GM12878 (cell line): ENCODE measurements at regions not wholly inside any gene's neighbourhood (a gene's known extent, or its start where the extent isn't known, plus 50 kb on each side); places are given as distances from the start of the nearest gene placed in this dataset.

Experiments
- ATAC-seq: fragments of 200-7000 bp; cut with Tn5 transposase; 3 replicates; pipeline ENCODE4 v1.9.1; 2020; ENCODE audit warnings: mild to moderate bottlenecking, moderate library complexity
- BruUV-seq: library from RNA; stranded (reverse); fragments of 400-500 nt; replicated peaks from 2 replicates; lab custom pipeline; 2021; lab: Mats Ljungman, UMichigan
- CTCF ChIA-PET: fragments of 300-600 bp; sonication (Branson Sonifier 250); formaldehyde crosslinking; extraction: SDS; loops from one replicate; lab custom pipeline; 2021; ENCODE audit warnings: inconsistent platforms; lab: Yijun Ruan, JAX
- POLR2A ChIA-PET: fragments of 350-600 bp; formaldehyde crosslinking; extraction: SDS; loops from one replicate; lab custom pipeline; 2021; ENCODE audit warnings: inconsistent platforms; lab: Charles Lee
- RAD21 ChIA-PET: fragments of 300-600 bp; sonication (Branson Sonifier 250); formaldehyde crosslinking; loops from one replicate; lab custom pipeline; 2023; ENCODE audit warnings: antibody characterized with exemption; ENCODE audit not compliant: unreplicated experiment; lab: Charles Lee
- SMC1A ChIA-PET: fragments of 300-600 bp; sonication (Branson Sonifier 250); formaldehyde crosslinking; loops from one replicate; lab custom pipeline; 2023; ENCODE audit not compliant: unreplicated experiment, uncharacterized antibody; lab: Charles Lee
- DNase-seq: peaks from one replicate; pipeline ENCODE4 v3.0.0-alpha.2; 2011; ENCODE audit warnings: low read depth, low spot score
- FAIRE-seq: peaks from 3 replicates; lab custom pipeline; 2011; peaks lifted over from hg19 to GRCh38; lab: Jason Lieb, UNC
- H2AFZ ChIP-seq: 2 replicates; pipeline ENCODE4 v1.6.0; 2011; ENCODE audit warnings: low read depth, low read length, control low read depth; ENCODE audit not compliant: control insufficient read depth
- H3K27ac ChIP-seq: 2 replicates; pipeline ENCODE4 v1.5.1; 2011; ENCODE audit warnings: control low read depth; ENCODE audit not compliant: control insufficient read depth, insufficient read depth
- H3K27me3 ChIP-seq, 2 experiments: replicated peaks in 1 of 2; 2 replicates each; pipeline versions ENCODE4 v1.6.0 to v1.6.1; 2011; ENCODE audit warnings: low read length in 1 of 2; ENCODE audit not compliant: control insufficient read depth in 2 of 2, insufficient read depth in 2 of 2
- H3K36me3 ChIP-seq, 2 experiments: 2 replicates each; pipeline ENCODE4 v1.5.1; 2011; ENCODE audit warnings: low read length in 1 of 2; ENCODE audit not compliant: control insufficient read depth in 2 of 2, insufficient read depth in 2 of 2
- H3K4me1 ChIP-seq: 2 replicates; pipeline ENCODE4 v1.6.1; 2011; ENCODE audit warnings: mild to moderate bottlenecking, low read length, moderate library complexity, mixed read lengths; ENCODE audit not compliant: control insufficient read depth, insufficient read depth
- H3K4me2 ChIP-seq: 2 replicates; pipeline ENCODE4 v1.6.0; 2011; ENCODE audit warnings: control low read depth; ENCODE audit not compliant: control insufficient read depth, insufficient read depth
- H3K4me3 ChIP-seq: fragments of 200-600 bp; sonication (generic); 2 replicates; pipeline ENCODE4 v1.5.1; 2016
- H3K79me2 ChIP-seq: 2 replicates; pipeline ENCODE4 v1.6.0; 2011; ENCODE audit warnings: low read length; ENCODE audit not compliant: control insufficient read depth, insufficient read depth
- H3K9ac ChIP-seq: 2 replicates; pipeline ENCODE4 v1.8.0; 2011; ENCODE audit warnings: low read length, control low read depth, mixed read lengths; ENCODE audit not compliant: control insufficient read depth, insufficient read depth
- H3K9me3 ChIP-seq: replicated peaks from 3 replicates; pipeline ENCODE4 v1.5.1; 2011; ENCODE audit warnings: mild to moderate bottlenecking, low read length; ENCODE audit not compliant: control insufficient read depth, insufficient read depth
- H4K20me1 ChIP-seq: 2 replicates; pipeline ENCODE4 v1.6.0; 2011; ENCODE audit not compliant: control insufficient read depth, insufficient read depth
- BCL11A ChIP-seq: IDR thresholded peaks from 2 replicates; pipeline ENCODE4 v1.6.1; 2011; ENCODE audit warnings: low read depth, low read length
- CREM ChIP-seq: IDR thresholded peaks from 2 replicates; pipeline ENCODE4 v1.6.1; 2014; ENCODE audit warnings: antibody characterized with exemption, low read depth
- ESRRA ChIP-seq: IDR thresholded peaks from 2 replicates; pipeline ENCODE4 v1.6.1; 2012; ENCODE audit warnings: mild to moderate bottlenecking, low read length, improper control_type of control experiment
- EZH2 ChIP-seq: IDR thresholded peaks from 2 replicates; pipeline ENCODE4 v1.6.1; 2012; ENCODE audit warnings: low read depth, mild to moderate bottlenecking, control low read depth, inconsistent platforms, low read length, borderline replicate concordance; ENCODE audit not compliant: control insufficient read depth
- FOXK2 ChIP-seq: fragments of 450-650 bp; IDR thresholded peaks from 2 replicates; pipeline ENCODE4 v1.6.1; 2017; ENCODE audit warnings: mild to moderate bottlenecking, moderate library complexity
- FOXM1 ChIP-seq: IDR thresholded peaks from 2 replicates; pipeline ENCODE4 v1.6.1; 2012; ENCODE audit warnings: low read depth, mild to moderate bottlenecking, inconsistent platforms, low read length, moderate library complexity
- HCFC1 ChIP-seq: fragments of 150-350 bp; IDR thresholded peaks from 2 replicates; pipeline ENCODE4 v1.6.1; 2014; ENCODE audit warnings: low read length
- IRF5 ChIP-seq: fragments of 450-650 bp; IDR thresholded peaks from 2 replicates; pipeline ENCODE4 v1.6.1; 2017; ENCODE audit warnings: borderline replicate concordance
- JUNB ChIP-seq: IDR thresholded peaks from 2 replicates; pipeline ENCODE4 v1.6.1; 2016; ENCODE audit warnings: antibody characterized with exemption, mild to moderate bottlenecking
- MAX ChIP-seq: IDR thresholded peaks from 2 replicates; pipeline ENCODE4 v1.6.1; 2012; ENCODE audit warnings: low read depth, low read length, improper control_type of control experiment
- MTA2 ChIP-seq: fragments of 450-650 bp; IDR thresholded peaks from 2 replicates; pipeline ENCODE4 v1.6.1; 2016; ENCODE audit warnings: low read depth, mild to moderate bottlenecking, moderate library complexity
- MTA3 ChIP-seq: IDR thresholded peaks from 2 replicates; pipeline ENCODE4 v1.6.1; 2012; ENCODE audit warnings: low read length, inconsistent platforms, borderline replicate concordance
- SP1 ChIP-seq: IDR thresholded peaks from one replicate; pipeline ENCODE4 v1.6.1; 2011; ENCODE audit warnings: low read depth, low read length
- TBL1XR1 ChIP-seq: IDR thresholded peaks from 2 replicates; pipeline ENCODE4 v1.6.1; 2012; ENCODE audit warnings: low read depth, low read length, improper control_type of control experiment
- ZNF622 ChIP-seq: fragments of 450-650 bp; IDR thresholded peaks from 2 replicates; pipeline ENCODE4 v1.6.1; 2017; ENCODE audit warnings: mild to moderate bottlenecking, inconsistent platforms
- ZNF687 ChIP-seq: fragments of 450-650 bp; IDR thresholded peaks from 2 replicates; pipeline ENCODE4 v1.6.1; 2017; ENCODE audit warnings: mild to moderate bottlenecking, moderate library complexity
- WGBS: methylation state at CpG from one replicate; pipeline ENCODE4 v1.1.6; 2016; ENCODE audit warnings: low lambda C conversion rate; ENCODE audit not compliant: insufficient replicate concordance, insufficient coverage; ENCODE audit errors: missing lambda C conversion rate; 5-methylcytosine and 5-hydroxymethylcytosine counted together
- in situ Hi-C: fragments of 300-500 bp; cut with MboI; formaldehyde crosslinking; loops from 9 replicates; pipeline ENCODE4 v1.14.3; 2018; ENCODE audit warnings: mixed read lengths
- intact Hi-C: fragments of 100-400 bp; cut with micrococcal nuclease; formaldehyde crosslinking; loops from one replicate; pipeline ENCODE4 v1.14.2; 2022; ENCODE audit not compliant: unreplicated experiment

- no peak for TF ChIP-seq ZNF622
- no peak for TF ChIP-seq MTA3
- no peak for TF ChIP-seq FOXM1
- no peak for TF ChIP-seq MTA2
- no peak for TF ChIP-seq IRF5
- TF ChIP-seq HCFC1, result no peak
- TF ChIP-seq FOXK2, result no peak
Measured at GRCh38 chr4:34191443-34191842, 2052.9 kb downstream of the ARAP2 start (continued).

- DNase-seq (no peak), ATAC-seq (no peak), FAIRE-seq (no peak)
- H3K27me3 ChIP-seq, result no peaks in the 10 kb centered on the region
- no peak overlapping the region for H3K4me3 ChIP-seq
- H3K4me2 ChIP-seq, result no peak overlapping the region
- intact Hi-C loops (no loop called here), in situ Hi-C loops (no loop called here)
- POLR2A ChIA-PET, result no interaction called here
- H2AFZ ChIP-seq, result no peak overlapping the region
- RAD21 ChIA-PET, result no interaction called here
- no peak overlapping the region for H3K27ac ChIP-seq
- CTCF ChIA-PET, result no interaction called here
- TF ChIP-seq CREM, result no peak
- no peak for TF ChIP-seq TBL1XR1
- no peak for TF ChIP-seq BCL11A
- TF ChIP-seq ZNF622, result no peak
- TF ChIP-seq ZNF687, result no peak
- TF ChIP-seq MAX, result no peak
- no peak for TF ChIP-seq SP1
- TF ChIP-seq ESRRA, result no peak
- no peak for TF ChIP-seq EZH2
- no peak for TF ChIP-seq MTA3
- no peak for TF ChIP-seq JUNB
- no peak overlapping the region for H3K9ac ChIP-seq
- no peaks in the 10 kb centered on the region for H3K9me3 ChIP-seq
- H3K4me1 ChIP-seq, result no peaks in the 10 kb centered on the region
- no peaks in the 10 kb centered on the region for H4K20me1 ChIP-seq
- SMC1A ChIA-PET, result no interaction called here
- no TSS peak for BruUV-seq
- WGBS, result 8% methylated on average over 5 of the region's 5 CpGs
- no peaks in the 10 kb centered on the region for H3K36me3 ChIP-seq
- no peaks in the 10 kb centered on the region for H3K79me2 ChIP-seq
Measured at GRCh38 chr4:34193451-34194154, 2050.7 kb downstream of the ARAP2 start.
